ENCODE measurements at regions not wholly inside any gene's neighbourhood (a gene's known extent, or its start where the extent isn't known, plus 50 kb on each side); places are given as distances from the start of the nearest gene placed in this dataset.

GRCh38 chr3:73874161-73874560 is 249.4 kb upstream of the PDZRN3 start:
- no peak for TF ChIP-seq POLR2AphosphoS5 (IDR thresholded peaks at IDR 0.05)
- TF ChIP-seq, protein P1, sequence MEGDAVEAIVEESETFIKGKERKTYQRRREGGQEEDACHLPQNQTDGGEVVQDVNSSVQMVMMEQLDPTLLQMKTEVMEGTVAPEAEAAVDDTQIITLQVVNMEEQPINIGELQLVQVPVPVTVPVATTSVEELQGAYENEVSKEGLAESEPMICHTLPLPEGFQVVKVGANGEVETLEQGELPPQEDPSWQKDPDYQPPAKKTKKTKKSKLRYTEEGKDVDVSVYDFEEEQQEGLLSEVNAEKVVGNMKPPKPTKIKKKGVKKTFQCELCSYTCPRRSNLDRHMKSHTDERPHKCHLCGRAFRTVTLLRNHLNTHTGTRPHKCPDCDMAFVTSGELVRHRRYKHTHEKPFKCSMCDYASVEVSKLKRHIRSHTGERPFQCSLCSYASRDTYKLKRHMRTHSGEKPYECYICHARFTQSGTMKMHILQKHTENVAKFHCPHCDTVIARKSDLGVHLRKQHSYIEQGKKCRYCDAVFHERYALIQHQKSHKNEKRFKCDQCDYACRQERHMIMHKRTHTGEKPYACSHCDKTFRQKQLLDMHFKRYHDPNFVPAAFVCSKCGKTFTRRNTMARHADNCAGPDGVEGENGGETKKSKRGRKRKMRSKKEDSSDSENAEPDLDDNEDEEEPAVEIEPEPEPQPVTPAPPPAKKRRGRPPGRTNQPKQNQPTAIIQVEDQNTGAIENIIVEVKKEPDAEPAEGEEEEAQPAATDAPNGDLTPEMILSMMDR (IDR thresholded peaks at IDR 0.05): no peak
- no peak for TF ChIP-seq POLR2A (IDR thresholded peaks at IDR 0.05)
- no peak for TF ChIP-seq EP300 (IDR thresholded peaks at IDR 0.05)
- Histone ChIP-seq H3K27me3 (no peaks in the 10 kb centered on the region), H3K4me1 (no peaks in the 10 kb centered on the region), H3K27ac (no peak overlapping the region), H3K36me3 (no peaks in the 10 kb centered on the region), H3K4me3 (no peak overlapping the region), H3K9me3 (no peaks in the 10 kb centered on the region)
- 55 to 72% methylated on average over 4 of the region's 4 CpGs for WGBS, 2 donors
- ATAC-seq (ENCODE audit: low FRiP score in 2 of 2) (no peak), DNase-seq (no peak)

DNA sequence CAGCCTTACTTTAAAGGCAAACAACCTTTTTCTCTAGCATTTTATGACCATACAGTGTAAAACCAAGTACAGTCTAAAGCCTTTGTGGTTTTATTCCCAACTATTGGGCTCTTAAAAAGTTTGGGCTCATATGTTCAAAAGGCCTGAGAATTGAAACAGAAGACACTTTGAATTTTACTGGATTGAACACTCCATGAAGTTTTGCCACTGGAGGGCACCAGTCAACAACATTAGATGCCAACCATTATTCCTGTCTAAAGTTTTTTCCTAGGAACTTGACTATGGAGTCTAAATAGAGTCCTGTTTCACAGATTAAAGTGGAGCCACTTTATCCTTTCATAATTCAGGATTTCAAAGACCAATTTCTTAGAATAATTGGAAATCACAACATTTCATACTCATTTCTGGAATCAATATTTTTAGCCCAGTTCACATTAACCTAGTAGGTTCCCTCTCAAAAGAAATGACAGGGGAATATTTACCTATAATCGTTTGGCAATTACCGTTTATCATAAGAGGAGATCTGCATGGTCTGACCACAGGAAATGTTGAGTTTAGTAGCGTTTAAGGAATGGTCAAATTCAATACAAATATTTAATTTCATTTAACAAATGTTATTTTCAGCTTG is 244.1 kb upstream of the PDZRN3 start:
- no peak for TF ChIP-seq POLR2A (IDR thresholded peaks at IDR 0.05)
- TF ChIP-seq, protein P1 (IDR thresholded peaks at IDR 0.05): peak in 3 of 6 experiments; percentile 25 to 36 (median 33)
- Histone ChIP-seq H3K27ac (no peak overlapping the region), H3K27me3 (no peaks in the 10 kb centered on the region), H3K36me3 (no peaks in the 10 kb centered on the region), H3K4me3 (no peak overlapping the region), H3K9me3 (no peaks in the 10 kb centered on the region), H3K4me1 (no peaks in the 10 kb centered on the region)
- DNase-seq (no peak), ATAC-seq (ENCODE audit: low FRiP score in 2 of 2) (no peak)
- 44 to 47% methylated on average over 3 of the region's 3 CpGs for WGBS, 2 donors

GRCh38 chr3:73867524-73867923 is 242.8 kb upstream of the PDZRN3 start:
- H3K27ac ChIP-seq: no peak overlapping the region
- H3K27me3 ChIP-seq: no peaks in the 10 kb centered on the region
- DNase-seq: no peak
- H3K4me3 ChIP-seq: no peak overlapping the region
- no peaks in the 10 kb centered on the region for H3K9me3 ChIP-seq
- WGBS, 2 donors: 80 to 83% methylated on average over 3 of the region's 3 CpGs
- H3K4me1 ChIP-seq: no peaks in the 10 kb centered on the region
- TF ChIP-seq, protein P1 (IDR thresholded peaks at IDR 0.05): no peak
- no peak for ATAC-seq (ENCODE audit: low FRiP score in 2 of 2)
- H3K36me3 ChIP-seq: no peaks in the 10 kb centered on the region

DNA sequence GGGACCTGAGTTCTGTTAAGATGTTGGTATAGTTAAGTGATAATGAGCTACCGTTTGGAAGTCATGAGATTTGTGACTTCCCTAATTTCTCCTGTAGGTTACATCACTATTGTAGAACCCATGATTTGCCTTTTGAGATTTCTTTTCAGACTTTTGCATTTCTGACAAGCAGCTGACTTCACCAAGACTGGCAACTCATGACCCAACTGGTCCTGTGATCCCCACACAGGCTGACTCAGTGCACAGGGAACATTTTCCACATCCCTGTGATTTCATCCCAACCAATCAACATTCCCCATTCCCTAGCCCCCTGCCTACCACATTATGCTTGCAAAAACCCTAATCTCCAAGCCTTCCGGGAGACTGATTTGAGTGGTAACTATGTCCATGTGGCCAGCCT is 242.1 kb upstream of the PDZRN3 start:
- H3K27me3 ChIP-seq: no peaks in the 10 kb centered on the region
- no peak overlapping the region for H3K27ac ChIP-seq
- TF ChIP-seq EP300 (IDR thresholded peaks at IDR 0.05) (no peak), POLR2AphosphoS5 (IDR thresholded peaks at IDR 0.05) (no peak), POLR2A (IDR thresholded peaks at IDR 0.05) (no peak)
- TF ChIP-seq, protein P1 (IDR thresholded peaks at IDR 0.05): no peak
- no peaks in the 10 kb centered on the region for H3K4me1 ChIP-seq
- no peak for ATAC-seq (ENCODE audit: low FRiP score in 2 of 2)
- no peaks in the 10 kb centered on the region for H3K9me3 ChIP-seq
- no peak overlapping the region for H3K4me3 ChIP-seq
- WGBS, 2 donors: 90 to 95% methylated on average over 2 of the region's 2 CpGs
- DNase-seq: no peak
- H3K36me3 ChIP-seq: no peaks in the 10 kb centered on the region

DNA sequence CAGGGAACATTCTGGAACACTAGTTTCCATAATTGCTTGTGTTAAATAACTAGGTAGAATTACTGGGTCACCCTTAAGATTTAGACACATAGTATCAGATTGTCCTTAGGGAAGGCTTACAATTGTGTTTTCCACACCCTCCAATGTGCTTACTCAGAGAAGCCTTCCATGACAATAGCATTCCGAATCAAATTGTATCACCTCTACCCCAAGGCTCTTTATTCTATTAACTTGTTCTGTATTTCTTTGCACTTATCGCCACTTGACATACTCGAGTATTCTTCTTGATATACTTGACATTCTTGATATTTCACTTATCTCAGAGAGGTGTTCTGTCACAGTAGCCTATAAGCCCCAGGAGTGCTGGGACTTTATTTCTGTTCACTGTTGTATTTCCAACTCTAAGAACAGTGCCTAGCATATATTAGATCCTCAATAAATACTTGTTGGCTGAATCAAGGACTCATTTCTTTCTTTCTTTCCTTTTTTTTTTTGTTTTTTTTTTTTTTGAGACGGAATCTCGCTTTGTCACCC is 238.9 kb upstream of the PDZRN3 start:
- 72 to 74% methylated on average over 5 of the region's 5 CpGs for WGBS, 2 donors
- no peak overlapping the region for H3K4me3 ChIP-seq
- H3K27me3 ChIP-seq: no peaks in the 10 kb centered on the region

More for the DNA sequence above, 238.9 kb upstream of the PDZRN3 start:
- Histone ChIP-seq H3K4me1 (no peaks in the 10 kb centered on the region), H3K27ac (no peak overlapping the region), H3K36me3 (no peaks in the 10 kb centered on the region), H3K9me3 (no peaks in the 10 kb centered on the region)
- DNase-seq (no peak), ATAC-seq (ENCODE audit: low FRiP score in 2 of 2) (no peak)
- TF ChIP-seq, protein P1 (IDR thresholded peaks at IDR 0.05): no peak
- no peak for TF ChIP-seq POLR2A (IDR thresholded peaks at IDR 0.05)
- TF ChIP-seq POLR2AphosphoS5 (IDR thresholded peaks at IDR 0.05): no peak
- TF ChIP-seq EP300 (IDR thresholded peaks at IDR 0.05): no peak

All from upper lobe of left lung (tissue), 6 donors.